Stimulated activated CD4-positive, alpha-beta T cell treated with anti-CD3 and anti-CD28 coated beads, Interleukin-1b, Interleukin-23, amount 100 ng/mL, for 1 hour (primary cell): ENCODE measurements at regions not wholly inside any gene's neighbourhood (a gene's known extent, or its start where the extent isn't known, plus 50 kb on each side); places are given as distances from the start of the nearest gene placed in this dataset.

Experiments used
- DNase-seq, 2 donors: peaks; one replicate each; pipeline ENCODE4 v3.0.0-alpha.2; 2020; ENCODE audit warnings: low read depth in 2 of 2

GRCh38 chr4:104896660-104897645 is 249.7 kb upstream of the TET2 start:
- DNase-seq = no peak

DNA sequence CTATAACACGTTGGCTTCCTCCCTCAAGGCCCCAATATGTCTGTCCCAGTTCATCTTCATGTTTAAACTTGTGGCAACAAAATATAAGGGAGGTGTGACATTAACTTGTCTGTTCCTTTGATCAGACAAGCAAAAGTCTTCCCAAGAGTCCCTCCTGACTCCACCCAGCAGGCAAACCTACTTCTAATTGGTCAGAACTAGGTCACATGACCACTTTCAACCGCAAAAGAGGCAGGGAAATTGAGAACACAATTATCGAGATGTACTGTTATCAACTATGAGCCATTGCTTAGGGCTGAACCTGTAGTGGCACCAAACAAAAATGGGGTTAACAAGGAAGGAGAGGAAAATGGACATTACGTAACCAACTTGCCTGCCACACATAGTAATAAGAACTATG is 246.8 kb upstream of the TET2 start:
- DNase-seq = no peak

- DNase-seq = no peak
Measured at GRCh38 chr4:104901438-104901837, 245.2 kb upstream of the TET2 start.

DNA sequence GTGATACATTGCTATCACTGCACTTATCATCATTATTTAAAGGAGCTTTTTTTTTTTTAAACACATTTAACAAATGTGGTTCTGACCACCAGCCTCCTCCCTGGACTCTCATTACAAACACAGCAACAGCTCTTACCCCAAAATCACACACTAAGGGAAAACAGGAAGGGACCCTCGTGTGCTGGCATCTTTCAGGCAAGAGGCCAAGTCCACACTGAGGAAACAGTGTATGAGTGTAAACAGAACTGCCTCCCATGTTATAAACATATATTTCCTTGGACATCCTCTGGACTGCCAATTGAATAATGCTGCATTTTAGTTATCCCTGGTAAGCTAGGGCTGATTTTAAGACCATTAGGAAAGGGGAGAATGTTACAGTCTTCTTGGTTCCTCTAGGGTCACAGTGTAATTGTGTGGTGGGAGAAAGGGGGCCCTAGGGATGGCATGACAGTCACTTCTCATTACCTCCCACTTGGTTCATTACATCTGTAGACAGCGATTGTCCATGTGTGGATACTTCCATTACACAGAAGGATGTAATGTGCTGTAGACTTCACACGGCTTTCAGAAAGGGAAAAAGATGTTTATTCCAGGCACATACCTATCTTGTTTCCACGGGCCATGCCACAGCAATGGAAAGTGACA is 244.6 kb upstream of the TET2 start:
- no peak for DNase-seq

- no peak for DNase-seq
Measured at GRCh38 chr4:104905065-104905464, 241.6 kb upstream of the TET2 start.

GRCh38 chr4:104905546-104905945 is 241.1 kb upstream of the TET2 start:
- DNase-seq = no peak

DNA sequence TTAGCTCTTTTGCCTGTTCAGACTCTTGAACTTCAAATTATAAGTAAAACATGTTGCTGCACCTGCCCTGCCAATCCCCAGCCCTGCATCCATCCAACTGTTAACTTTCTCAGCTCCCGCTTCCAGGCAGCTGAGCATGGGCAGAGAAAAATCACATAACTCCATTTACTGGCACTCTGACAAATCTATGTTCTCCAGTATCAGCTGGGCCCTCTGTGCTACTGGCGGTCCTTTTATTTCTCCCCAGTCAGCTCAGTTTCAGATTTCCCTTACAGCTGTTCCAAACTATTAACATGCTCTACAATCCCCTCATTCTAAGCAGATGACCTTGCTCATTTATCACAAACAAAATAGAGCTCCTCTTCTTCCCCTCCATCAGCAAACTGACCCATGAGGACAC is 240.4 kb upstream of the TET2 start:
- DNase-seq = no peak

- no peak for DNase-seq
Measured at GRCh38 chr4:104907074-104907649, 239.5 kb upstream of the TET2 start.

DNA sequence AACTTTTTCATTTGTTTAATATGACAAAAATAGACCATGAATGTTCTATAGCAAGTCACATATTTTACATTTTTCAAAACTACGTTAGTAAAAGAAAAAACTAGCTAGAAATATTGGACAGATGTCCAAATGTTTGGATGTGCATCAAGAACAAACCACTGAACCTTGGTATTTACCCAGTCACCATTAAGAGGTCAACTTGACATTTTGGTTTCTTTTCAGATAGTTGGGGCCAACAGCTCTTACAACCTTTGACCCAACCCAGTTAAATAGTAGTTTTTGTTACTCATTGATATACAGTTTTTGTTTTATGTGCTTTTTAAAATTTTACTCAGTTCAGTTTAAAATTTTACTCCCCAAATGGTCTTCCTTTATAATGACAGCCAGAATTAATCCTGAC is 238.7 kb upstream of the TET2 start:
- DNase-seq = no peak

- DNase-seq = no peak
Measured at GRCh38 chr4:104909376-104909775, 237.3 kb upstream of the TET2 start.

DNA sequence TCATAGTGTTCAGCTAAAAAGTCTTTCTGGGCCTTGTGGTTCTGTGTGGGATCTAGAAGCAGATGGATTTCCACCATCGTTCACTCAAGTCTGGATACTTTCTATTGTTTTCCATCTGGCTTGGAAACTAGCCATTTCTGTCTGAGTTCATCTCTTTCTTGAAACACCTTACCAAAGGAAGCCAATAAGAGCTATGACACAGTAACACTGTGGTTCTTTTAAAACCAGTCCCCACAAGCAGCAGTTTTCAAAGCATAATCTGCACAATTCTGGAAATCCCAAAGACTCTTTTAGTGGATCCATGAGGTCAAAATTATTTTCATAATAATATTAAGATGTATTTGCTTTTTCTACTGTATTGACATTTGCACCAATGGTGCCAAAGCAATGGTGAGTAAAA is 234.2 kb upstream of the TET2 start:
- DNase-seq = no peak

DNA sequence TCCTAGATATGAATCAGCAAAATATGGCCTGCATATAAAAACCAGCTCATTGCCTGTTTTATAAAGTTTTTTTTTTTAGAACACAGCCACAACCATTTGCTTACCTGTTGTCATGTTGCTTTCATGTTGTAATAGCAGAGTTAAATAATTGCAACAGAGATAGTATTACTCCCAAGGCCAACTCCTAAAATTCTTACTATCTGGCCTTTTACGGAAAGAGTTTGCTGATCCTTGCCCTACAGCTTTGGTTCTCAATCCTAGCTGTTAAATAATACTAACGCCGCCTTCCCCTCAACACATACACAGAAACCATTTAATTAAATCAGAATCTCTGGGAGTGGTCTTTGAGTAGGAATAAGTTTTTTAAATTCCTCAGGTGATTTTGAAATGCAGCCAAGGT is 231.3 kb upstream of the TET2 start:
- no peak for DNase-seq

GRCh38 chr4:104915864-104916263 is 230.8 kb upstream of the TET2 start:
- DNase-seq = no peak

DNA sequence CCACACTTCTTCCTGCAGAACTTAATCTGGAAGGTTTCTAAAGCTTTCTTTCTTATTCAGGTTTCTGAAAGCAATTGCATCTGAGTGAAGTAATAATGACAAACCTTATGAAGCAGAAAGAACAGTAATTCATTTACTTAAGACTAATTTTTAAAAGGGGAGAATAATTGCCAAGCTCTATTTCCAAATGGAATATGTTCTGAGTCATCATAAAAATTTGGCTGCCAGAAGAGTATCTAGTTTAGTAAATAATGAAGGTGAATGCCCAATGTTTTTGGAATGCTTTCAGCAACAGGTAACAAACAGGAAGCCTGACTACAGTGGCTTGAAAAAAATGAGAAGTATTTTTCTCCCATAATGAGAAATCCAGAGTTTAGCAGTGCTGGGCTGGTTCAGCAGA is 227.3 kb upstream of the TET2 start:
- no peak for DNase-seq

- DNase-seq = no peak
Measured at GRCh38 chr4:104930298-104930697, 216.4 kb upstream of the TET2 start.

- peak in 1 of 2 donors; percentile 2 for DNase-seq
Measured at GRCh38 chr4:104930745-104931736, 215.6 kb upstream of the TET2 start.

- DNase-seq = no peak
Measured at GRCh38 chr4:104938624-104939023, 208.1 kb upstream of the TET2 start.

DNA sequence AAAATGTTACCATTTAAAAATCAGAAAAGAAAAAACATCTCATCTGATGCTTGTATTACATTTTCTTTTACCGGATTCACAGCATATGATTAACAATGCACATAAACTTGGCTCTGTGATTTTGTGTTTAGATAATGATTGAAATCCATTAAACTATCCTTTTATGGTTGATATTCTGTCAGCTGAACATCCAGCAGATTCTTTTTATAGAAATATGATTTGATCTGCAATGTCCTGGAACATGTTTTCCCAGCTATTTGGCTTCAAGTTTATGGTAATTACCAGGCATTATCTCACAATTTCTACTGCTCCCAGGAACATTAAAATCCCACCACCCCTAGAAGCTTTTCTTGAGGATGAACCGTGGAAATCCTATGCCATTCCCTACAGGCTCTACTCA is 205.7 kb upstream of the TET2 start:
- no peak for DNase-seq

DNA sequence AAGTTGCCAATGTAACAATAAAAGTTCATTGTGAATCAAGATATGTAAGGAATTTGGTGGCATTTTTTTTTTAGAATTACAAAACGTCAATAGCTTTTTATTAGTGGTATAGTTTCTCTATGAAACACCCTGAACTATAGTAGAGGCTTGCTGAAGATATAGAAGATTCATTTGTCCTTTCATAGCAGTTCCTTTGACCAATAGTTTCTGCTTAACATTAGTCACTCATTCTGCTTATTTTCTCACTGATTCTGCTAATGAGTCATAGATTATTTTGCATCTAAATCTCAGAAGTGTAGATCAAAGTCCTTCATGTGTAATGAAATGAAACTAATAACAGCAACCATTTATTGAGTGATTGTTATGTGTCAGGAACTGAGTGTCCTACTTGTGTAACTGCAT is 205.0 kb upstream of the TET2 start:
- DNase-seq = no peak

- DNase-seq = no peak
Measured at GRCh38 chr4:104942990-104943743, 203.5 kb upstream of the TET2 start.

DNA sequence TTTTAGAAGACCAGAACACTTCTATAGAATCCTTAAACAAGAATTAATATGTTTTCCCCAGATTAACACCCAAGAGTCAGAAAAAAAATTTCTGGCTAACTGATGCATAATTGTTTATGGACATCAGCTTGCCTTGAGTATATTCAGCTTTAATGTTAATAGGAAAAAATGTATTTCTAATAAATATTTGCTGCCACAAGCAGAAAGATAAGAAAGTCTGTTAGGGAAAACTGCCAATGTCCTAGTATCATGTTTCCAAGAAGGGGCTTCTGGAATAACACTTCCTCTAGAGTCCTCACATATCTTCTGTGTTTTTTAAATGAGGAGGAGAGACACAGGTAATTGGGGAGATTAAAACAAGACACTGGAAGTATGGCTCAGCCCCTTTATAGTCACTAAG is 202.1 kb upstream of the TET2 start:
- no peak for DNase-seq
